RWPE1 (cell line): ENCODE measurements at regions not wholly inside any gene's neighbourhood (a gene's known extent, or its start where the extent isn't known, plus 50 kb on each side); places are given as distances from the start of the nearest gene placed in this dataset.
"Not testable (repeated sequence)": the region's sequence is repeated elsewhere in the genome, so short reads cannot be mapped to it uniquely, and the experiment has no call there.

Experiments used
- CTCF ChIA-PET: fragments of 350-600 bp; sonication (Branson Sonifier 250); formaldehyde crosslinking; extraction: SDS; loops from one replicate; lab custom pipeline; 2021; lab: Yijun Ruan, JAX
- POLR2A ChIA-PET: fragments of 400-600 bp; formaldehyde crosslinking; extraction: SDS; loops from one replicate; lab custom pipeline; 2020; ENCODE audit warnings: antibody characterized with exemption; ENCODE audit not compliant: low non-redundant PET; lab: Yijun Ruan, JAX
- DNase-seq: peaks from one replicate; pipeline ENCODE4 v3.0.0; 2012; ENCODE audit warnings: low spot score
- H3K27ac ChIP-seq: fragments of 450-650 bp; 2 replicates; pipeline ENCODE4 v1.5.1; 2017
- TF ChIP-seq, protein P1 (sequence below): fragments of 450-650 bp; conservative IDR thresholded peaks from 2 replicates; pipeline ENCODE4 v1.5.1; 2017; ENCODE audit warnings: low read depth, mild to moderate bottlenecking

DNA sequence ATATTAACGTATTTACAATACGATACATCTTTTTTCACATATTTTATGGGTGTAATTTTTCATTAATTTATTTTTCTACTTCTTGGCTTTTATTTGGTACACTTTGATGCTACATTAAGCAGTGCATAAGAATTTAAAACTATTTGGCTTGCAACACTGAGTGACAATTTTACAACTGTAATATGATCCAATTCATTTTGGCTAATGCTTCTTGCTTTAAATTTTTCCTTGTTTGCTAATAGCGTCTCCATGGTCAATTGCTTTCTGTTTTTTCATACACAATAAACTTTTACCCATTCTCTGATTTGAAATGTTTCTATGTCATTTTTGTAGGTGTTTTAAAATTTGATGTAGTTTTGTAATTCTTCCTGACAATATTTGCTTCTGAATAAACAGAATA, 773.2 kb downstream of the FAM181B start:
- CTCF ChIA-PET, result no interaction called here
- no peak for DNase-seq
- POLR2A ChIA-PET, result no interaction called here
- no peak overlapping the region for H3K27ac ChIP-seq
- TF ChIP-seq, protein P1, sequence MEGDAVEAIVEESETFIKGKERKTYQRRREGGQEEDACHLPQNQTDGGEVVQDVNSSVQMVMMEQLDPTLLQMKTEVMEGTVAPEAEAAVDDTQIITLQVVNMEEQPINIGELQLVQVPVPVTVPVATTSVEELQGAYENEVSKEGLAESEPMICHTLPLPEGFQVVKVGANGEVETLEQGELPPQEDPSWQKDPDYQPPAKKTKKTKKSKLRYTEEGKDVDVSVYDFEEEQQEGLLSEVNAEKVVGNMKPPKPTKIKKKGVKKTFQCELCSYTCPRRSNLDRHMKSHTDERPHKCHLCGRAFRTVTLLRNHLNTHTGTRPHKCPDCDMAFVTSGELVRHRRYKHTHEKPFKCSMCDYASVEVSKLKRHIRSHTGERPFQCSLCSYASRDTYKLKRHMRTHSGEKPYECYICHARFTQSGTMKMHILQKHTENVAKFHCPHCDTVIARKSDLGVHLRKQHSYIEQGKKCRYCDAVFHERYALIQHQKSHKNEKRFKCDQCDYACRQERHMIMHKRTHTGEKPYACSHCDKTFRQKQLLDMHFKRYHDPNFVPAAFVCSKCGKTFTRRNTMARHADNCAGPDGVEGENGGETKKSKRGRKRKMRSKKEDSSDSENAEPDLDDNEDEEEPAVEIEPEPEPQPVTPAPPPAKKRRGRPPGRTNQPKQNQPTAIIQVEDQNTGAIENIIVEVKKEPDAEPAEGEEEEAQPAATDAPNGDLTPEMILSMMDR, result no peak

- TF ChIP-seq, protein P1, result no peak
- CTCF ChIA-PET, result interaction anchor here (0.6 kb wide), 1 partner anchor 135 kb away, joined by 3 read pairs; no protein-coding TSS in a partner anchor
- no peak for DNase-seq
- H3K27ac ChIP-seq, result no peak overlapping the region
- POLR2A ChIA-PET, result no interaction called here
Measured at GRCh38 chr11:81959341-81959740, 774.3 kb downstream of the FAM181B start.

DNA sequence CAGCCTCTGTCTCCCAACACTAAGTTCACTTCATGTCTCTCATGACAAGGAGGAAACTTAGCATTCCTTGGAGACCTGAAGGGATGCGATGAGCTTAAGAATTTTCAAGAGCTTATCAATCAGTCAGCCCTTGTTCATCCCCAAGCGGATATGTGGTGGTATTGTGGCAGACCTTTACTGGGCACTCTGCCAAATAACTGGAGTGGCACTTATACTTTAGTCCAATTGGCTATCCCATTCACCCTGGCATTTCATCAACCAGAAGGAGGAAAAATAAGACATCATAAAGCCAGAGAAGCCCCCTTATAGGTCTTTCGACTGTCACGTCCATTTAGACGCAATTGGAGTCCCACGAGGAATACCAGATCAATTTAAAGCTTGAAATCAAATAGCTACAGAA, 779.4 kb downstream of the FAM181B start:
- H3K27ac ChIP-seq, DNase-seq, CTCF ChIA-PET, POLR2A ChIA-PET: not testable (repeated sequence)

DNA sequence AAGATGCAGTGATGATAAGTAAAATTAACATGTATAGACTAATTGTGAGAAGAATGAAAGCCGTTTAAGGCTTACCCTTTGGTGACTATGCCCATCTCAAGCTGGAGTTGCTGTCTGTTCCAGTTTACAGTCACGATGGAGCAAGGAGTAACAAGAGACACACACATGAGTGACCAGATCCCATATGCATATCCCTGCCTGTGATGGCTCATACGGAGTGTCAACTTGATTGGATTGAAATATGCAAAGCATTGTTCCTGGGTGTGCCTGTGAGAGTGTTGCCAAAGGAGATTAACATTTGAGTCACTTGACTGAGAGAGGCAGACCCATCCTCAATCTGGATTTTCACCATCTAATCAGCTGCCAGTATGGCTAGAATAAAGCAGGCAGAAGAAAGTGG, 786.8 kb downstream of the FAM181B start:
- TF ChIP-seq, protein P1, result no peak
- ChIA-PET CTCF (no interaction called here), POLR2A (no interaction called here)
- no peak for DNase-seq
- no peak overlapping the region for H3K27ac ChIP-seq

GRCh38 chr11:81942646-81943045, 791.0 kb downstream of the FAM181B start:
- DNase-seq, result no peak
- TF ChIP-seq, protein P1, result no peak
- H3K27ac ChIP-seq, result no peak overlapping the region
- ChIA-PET POLR2A (no interaction called here), CTCF (no interaction called here)

- no peak for DNase-seq
- H3K27ac ChIP-seq, result no peak overlapping the region
- CTCF ChIA-PET, result no interaction called here
- POLR2A ChIA-PET, result no interaction called here
- TF ChIP-seq, protein P1, result no peak
Measured at GRCh38 chr11:81941998-81942397, 791.7 kb downstream of the FAM181B start.

DNA sequence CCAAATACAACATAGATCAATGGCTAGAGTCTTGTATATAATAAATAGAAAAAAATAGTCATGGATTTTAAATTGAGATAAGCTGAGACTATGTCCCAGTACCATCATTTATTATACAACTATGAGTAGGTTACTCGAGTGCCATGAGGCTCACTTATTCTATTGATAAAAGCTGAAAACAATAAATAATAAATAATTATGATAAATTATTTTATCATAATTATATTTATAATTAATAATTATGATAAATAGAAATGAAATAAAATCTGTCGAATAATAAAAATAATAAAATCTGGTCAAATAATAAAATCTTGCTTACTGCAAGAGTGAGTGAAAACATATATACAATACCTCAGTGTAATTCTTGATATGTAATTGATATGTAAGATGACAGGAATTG, 801.4 kb downstream of the FAM181B start:
- POLR2A ChIA-PET, result no interaction called here
- CTCF ChIA-PET, result no interaction called here
- TF ChIP-seq, protein P1, result no peak
- H3K27ac ChIP-seq, result no peak overlapping the region
- no peak for DNase-seq
